Subcutaneous abdominal adipose tissue (tissue), 5 donors: ENCODE measurements at regions not wholly inside any gene's neighbourhood (a gene's known extent, or its start where the extent isn't known, plus 50 kb on each side); places are given as distances from the start of the nearest gene placed in this dataset.

Experiments used
- H3K27ac ChIP-seq: one replicate; pipeline ENCODE4 v1.7.0; 2013; ENCODE audit warnings: low read depth, mild to moderate bottlenecking, inconsistent platforms, low read length, moderate library complexity
- H3K27me3 ChIP-seq, 5 donors: one replicate each; pipeline ENCODE4 v1.7.0; 2013; ENCODE audit warnings: low read length in 5 of 5, inconsistent platforms in 1 of 5; ENCODE audit not compliant: control insufficient read depth in 5 of 5, insufficient read depth in 4 of 5
- H3K36me3 ChIP-seq, 5 donors: one replicate each; pipeline ENCODE4 v1.7.0; 2013; ENCODE audit warnings: low read length in 5 of 5; ENCODE audit not compliant: control insufficient read depth in 5 of 5, insufficient read depth in 5 of 5
- H3K4me1 ChIP-seq, 5 donors: one replicate each; pipeline ENCODE4 v1.7.0; 2013; ENCODE audit warnings: low read length in 5 of 5, mild to moderate bottlenecking in 3 of 5, moderate library complexity in 1 of 5; ENCODE audit not compliant: control insufficient read depth in 5 of 5, insufficient read depth in 5 of 5
- H3K4me3 ChIP-seq, 5 donors: one replicate each; pipeline ENCODE4 v1.7.0; 2013; ENCODE audit warnings: low read length in 5 of 5, low read depth in 1 of 5
- H3K9ac ChIP-seq, 5 donors: one replicate each; pipeline ENCODE4 v1.7.0; 2013; ENCODE audit warnings: low read length in 5 of 5, mild to moderate bottlenecking in 4 of 5, moderate library complexity in 3 of 5
- H3K9me3 ChIP-seq, 5 donors: one replicate each; pipeline ENCODE4 v1.7.0; 2013; ENCODE audit warnings: low read length in 5 of 5; ENCODE audit not compliant: control insufficient read depth in 5 of 5
- donor health status: healthy.
- donor health status: healthy.
- donor health status: healthy.
- donor health status: healthy.
- donor health status: healthy.

DNA sequence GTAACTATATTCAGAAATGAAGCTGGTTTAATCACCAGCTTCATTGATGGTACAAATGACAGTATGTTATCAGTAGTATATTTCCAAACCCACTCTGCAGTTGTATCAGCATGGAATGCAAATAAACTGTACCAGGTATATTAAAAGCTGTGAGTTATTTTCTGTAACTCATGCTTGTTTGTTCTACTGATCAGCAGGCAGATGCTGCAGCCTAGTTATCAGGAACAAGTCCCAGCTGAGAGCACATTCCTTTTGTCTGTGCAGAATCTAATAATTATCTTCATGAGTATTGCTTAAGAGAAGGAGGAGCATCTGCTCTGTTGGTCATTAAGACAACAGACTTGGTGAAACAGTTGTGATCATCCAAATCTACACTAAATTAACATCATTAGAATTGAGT lies 1331.1 kb downstream of the MRPL39 start:
- H3K27me3 ChIP-seq, result no peaks in the 10 kb centered on the region
- no peaks in the 10 kb centered on the region for H3K36me3 ChIP-seq
- no peaks in the 10 kb centered on the region for H3K9me3 ChIP-seq
- H3K4me3 ChIP-seq, result no peak overlapping the region
- no peak overlapping the region for H3K9ac ChIP-seq
- no peaks in the 10 kb centered on the region for H3K4me1 ChIP-seq
- H3K27ac ChIP-seq, result no peak overlapping the region

DNA sequence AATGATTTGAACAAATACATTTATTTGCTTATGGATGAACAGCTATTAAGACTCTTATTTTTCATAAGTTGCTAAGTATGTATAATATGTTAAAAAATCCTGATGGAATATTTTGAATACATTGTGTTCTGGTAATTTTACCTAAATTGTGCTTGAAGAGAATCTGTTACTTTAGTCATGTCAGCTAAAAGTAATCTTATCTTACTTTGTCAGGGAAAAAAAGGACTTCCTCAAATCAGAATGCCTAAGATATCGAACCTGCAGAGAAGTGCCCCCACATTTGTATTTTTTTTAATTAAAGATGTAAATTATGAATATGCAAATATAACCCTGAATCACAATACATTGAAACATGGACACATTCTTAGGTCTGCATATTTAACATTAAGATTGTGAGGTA lies 1331.7 kb downstream of the MRPL39 start:
- H3K9me3 ChIP-seq, result no peaks in the 10 kb centered on the region
- H3K9ac ChIP-seq, result no peak overlapping the region
- H3K4me3 ChIP-seq, result no peak overlapping the region
- no peaks in the 10 kb centered on the region for H3K4me1 ChIP-seq
- H3K36me3 ChIP-seq, result no peaks in the 10 kb centered on the region
- no peak overlapping the region for H3K27ac ChIP-seq
- no peaks in the 10 kb centered on the region for H3K27me3 ChIP-seq

DNA sequence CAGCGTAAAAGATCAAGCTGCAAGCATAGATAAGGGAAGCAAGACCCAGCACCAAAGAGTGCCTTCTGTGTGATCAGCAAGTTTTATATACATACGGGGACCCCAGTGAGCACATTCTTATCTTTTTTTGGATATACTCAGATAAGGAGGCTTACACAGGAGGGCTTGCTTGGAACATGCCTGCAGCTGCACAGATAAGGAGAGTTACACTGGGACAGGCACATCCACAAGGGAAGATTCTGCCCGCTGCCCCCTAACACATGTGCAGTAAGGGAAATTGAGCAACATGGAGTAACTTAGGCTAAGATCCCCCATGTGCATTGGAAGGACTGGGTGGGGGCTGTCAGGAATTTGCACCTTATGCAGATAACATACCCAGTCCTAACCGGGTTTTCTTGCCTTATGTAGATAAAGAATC lies 1334.8 kb downstream of the MRPL39 start:
- Histone ChIP-seq H3K4me3 (no peak overlapping the region), H3K9me3 (no peaks in the 10 kb centered on the region), H3K27ac (no peak overlapping the region), H3K36me3 (no peaks in the 10 kb centered on the region), H3K27me3 (no peaks in the 10 kb centered on the region), H3K4me1 (no peaks in the 10 kb centered on the region), H3K9ac (no peak overlapping the region)

DNA sequence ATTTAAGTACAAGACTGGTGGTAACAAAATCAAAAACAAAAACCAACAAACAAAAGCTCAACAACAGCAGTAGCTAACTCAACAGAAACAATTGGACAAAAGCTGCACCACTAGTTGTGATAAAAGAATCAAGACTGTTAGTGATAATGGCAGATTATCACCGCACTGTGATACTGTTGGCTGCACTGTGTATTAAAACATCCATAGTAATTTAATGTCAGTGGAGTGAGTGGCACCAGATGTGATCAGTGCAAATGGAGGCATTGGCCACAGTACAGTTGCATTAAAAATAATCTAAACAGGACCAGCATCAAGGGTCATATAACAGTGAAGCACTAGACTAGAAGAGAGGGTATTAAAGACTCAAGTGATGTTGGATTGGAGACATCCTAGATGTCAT lies 1341.3 kb downstream of the MRPL39 start:
- Histone ChIP-seq H3K27me3 (no peaks in the 10 kb centered on the region), H3K4me3 (no peak overlapping the region), H3K36me3 (no peaks in the 10 kb centered on the region), H3K9ac (no peak overlapping the region), H3K4me1 (no peaks in the 10 kb centered on the region), H3K9me3 (peaks cover 0 to under 1% (median 0%) of the 10 kb centered on the region in 5 donors), H3K27ac (no peak overlapping the region)

DNA sequence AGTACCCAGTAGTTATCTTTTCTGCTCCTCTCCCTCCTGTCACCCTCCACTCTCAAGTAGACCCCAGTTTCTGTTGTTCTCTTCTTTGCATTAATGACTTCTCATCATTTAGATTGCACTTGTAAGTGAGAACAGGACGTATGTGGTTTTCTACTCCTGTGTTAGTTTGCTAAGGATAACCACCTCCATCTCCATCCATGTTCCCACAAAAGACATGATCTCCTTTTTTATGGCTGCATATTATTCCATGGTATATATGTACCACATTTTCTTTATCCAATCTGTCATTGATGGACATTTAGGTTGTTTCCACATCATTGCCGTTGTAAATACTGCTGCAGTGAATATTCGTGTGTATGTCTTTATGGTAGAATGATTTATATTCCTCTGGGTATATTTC lies 1346.5 kb downstream of the MRPL39 start:
- no peaks in the 10 kb centered on the region for H3K4me1 ChIP-seq
- H3K36me3 ChIP-seq, result no peaks in the 10 kb centered on the region
- no peaks in the 10 kb centered on the region for H3K27me3 ChIP-seq
- peaks cover 0 to 4% (median 0%) of the 10 kb centered on the region in 5 donors for H3K9me3 ChIP-seq
- no peak overlapping the region for H3K9ac ChIP-seq
- no peak overlapping the region for H3K27ac ChIP-seq
- no peak overlapping the region for H3K4me3 ChIP-seq

DNA sequence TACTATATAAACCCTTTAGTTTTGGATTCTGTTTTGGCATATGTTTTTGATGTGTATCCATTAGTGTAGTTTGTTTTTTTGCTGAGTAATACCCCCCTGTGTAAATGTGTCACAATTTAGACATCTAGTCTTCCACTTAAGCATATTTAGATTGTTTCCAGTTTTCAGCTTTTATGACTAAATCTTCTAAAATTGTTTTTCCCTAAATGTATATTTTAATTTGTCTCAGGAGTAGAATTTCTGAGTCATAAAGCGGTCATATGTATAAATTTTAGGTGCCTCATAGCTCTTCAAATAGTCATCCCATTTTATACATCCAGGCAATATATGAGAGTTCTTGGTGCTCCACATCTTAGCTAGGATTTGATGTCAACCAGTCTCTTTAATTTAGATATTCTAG lies 1348.0 kb downstream of the MRPL39 start:
- no peaks in the 10 kb centered on the region for H3K27me3 ChIP-seq

DNA sequence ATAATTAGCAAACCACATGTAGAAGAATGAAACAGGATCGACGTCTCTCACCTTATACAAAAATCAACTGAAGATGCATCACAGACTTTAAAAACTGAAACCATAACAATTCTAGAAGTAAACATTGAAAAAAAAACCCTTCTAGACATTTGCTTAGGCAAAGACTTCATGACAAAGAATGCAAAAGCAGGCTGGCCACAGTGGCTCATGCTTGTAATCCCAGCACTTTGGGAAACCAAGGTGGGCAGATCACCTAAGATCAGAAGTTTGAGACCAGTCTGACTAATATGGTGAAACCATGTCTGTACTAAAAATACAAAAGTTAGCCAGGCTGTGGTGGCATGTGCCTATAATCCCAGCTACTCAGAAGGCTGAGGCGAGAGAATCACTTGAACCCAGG lies 1351.7 kb downstream of the MRPL39 start:
- Histone ChIP-seq H3K4me1 (no peaks in the 10 kb centered on the region), H3K4me3 (no peak overlapping the region), H3K36me3 (no peaks in the 10 kb centered on the region), H3K27me3 (no peaks in the 10 kb centered on the region), H3K9me3 (peaks cover 0 to 2% (median 0%) of the 10 kb centered on the region in 5 donors), H3K27ac (no peak overlapping the region), H3K9ac (no peak overlapping the region)

More for the DNA sequence above, 1348.0 kb downstream of the MRPL39 start:
- no peak overlapping the region for H3K4me3 ChIP-seq
- no peaks in the 10 kb centered on the region for H3K36me3 ChIP-seq
- no peak overlapping the region for H3K27ac ChIP-seq
- H3K9ac ChIP-seq, result no peak overlapping the region
- H3K9me3 ChIP-seq, result peaks cover 0 to 4% (median 0%) of the 10 kb centered on the region in 5 donors
- no peaks in the 10 kb centered on the region for H3K4me1 ChIP-seq

DNA sequence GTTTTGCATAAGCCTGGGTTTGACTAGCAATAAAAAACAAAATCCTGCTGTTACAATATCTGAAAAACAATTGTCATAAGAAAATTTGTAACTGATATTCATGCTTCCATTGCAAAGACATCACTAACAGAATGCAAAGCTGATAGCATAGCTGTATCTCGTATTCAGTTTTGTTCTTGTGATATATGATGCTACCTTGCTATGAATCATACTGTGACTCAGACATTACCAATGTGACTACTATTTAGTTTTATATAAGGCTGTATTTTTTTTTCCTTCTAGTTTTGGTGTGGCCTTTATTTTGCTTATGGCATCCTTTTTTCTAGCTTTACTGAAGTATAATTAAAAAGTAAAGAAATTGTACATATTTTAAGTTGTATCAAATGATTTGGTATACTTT lies 1381.8 kb downstream of the MRPL39 start:
- H3K36me3 ChIP-seq, result no peaks in the 10 kb centered on the region
- no peak overlapping the region for H3K4me3 ChIP-seq
- H3K9ac ChIP-seq, result no peak overlapping the region
- H3K4me1 ChIP-seq, result no peaks in the 10 kb centered on the region
- peaks cover 0 to 7% (median 0%) of the 10 kb centered on the region in 5 donors for H3K9me3 ChIP-seq
- H3K27ac ChIP-seq, result no peak overlapping the region
- no peaks in the 10 kb centered on the region for H3K27me3 ChIP-seq

DNA sequence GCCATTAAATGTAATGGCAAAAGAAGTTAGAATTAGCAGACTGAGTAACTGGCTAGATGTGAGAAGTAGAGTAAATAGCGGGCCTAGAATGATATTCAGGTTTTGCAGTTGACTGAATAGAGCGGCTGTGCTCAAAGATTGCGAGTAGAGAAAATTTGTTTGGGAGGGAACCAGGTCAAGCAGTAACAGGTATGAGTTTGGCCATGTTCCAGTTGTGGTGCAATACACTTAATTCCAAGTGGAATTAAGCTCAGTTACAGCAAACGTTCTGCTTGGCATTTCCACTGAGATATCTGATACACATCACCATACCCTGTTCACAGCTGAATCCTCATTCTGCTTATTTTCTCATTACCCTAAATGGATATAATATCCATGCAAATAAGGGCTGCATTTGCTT lies 1382.9 kb downstream of the MRPL39 start:
- Histone ChIP-seq H3K27ac (no peak overlapping the region), H3K4me1 (no peaks in the 10 kb centered on the region), H3K36me3 (no peaks in the 10 kb centered on the region), H3K27me3 (no peaks in the 10 kb centered on the region), H3K9me3 (peaks cover 0 to 7% (median 0%) of the 10 kb centered on the region in 5 donors), H3K9ac (no peak overlapping the region), H3K4me3 (no peak overlapping the region)

DNA sequence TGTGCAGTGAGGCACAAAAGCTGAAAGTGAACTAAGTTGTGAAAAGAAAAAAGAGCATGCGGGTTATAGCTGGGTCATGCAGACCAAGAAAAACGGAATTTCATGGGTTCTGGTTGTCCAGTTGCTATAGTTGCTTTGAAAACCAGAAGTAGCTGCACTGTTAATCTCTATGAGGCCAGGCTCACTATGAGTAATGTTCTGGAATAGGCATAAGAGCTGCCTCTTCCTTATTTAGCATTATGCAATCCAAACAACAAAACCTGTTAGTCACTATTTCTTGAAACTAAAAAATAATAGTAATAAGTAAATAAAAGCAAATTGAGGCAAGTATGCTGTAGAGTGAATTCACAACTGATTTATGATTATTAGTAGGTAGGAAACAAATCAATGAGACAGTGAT lies 1383.7 kb downstream of the MRPL39 start:
- Histone ChIP-seq H3K9ac (no peak overlapping the region), H3K4me1 (no peaks in the 10 kb centered on the region), H3K27ac (no peak overlapping the region), H3K9me3 (peaks cover 0 to 7% (median 0%) of the 10 kb centered on the region in 5 donors), H3K27me3 (no peaks in the 10 kb centered on the region), H3K4me3 (no peak overlapping the region), H3K36me3 (no peaks in the 10 kb centered on the region)

DNA sequence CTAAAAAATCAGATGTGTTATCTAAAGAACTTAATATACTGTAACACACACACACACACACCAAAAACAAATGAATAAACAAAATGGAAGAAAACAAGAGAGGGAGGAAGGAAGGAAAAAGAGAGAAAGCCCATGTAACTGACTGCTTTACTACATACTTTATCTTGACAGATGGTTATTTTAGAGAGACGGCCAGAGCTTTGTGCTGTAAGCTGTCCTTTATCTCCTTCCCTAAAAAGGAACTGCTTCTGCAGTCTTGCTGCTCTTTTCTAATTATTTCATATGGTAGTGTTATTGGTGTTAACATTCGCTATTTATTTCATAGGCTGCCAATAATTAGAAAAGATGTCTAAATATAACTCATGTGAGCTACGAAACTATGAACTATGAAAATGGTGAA lies 1384.6 kb downstream of the MRPL39 start:
- Histone ChIP-seq H3K27me3 (no peaks in the 10 kb centered on the region), H3K9ac (no peak overlapping the region), H3K4me3 (no peak overlapping the region), H3K36me3 (no peaks in the 10 kb centered on the region), H3K4me1 (no peaks in the 10 kb centered on the region), H3K9me3 (peaks cover 0 to 7% (median 0%) of the 10 kb centered on the region in 5 donors), H3K27ac (no peak overlapping the region)
